ENCODE measurements at regions not wholly inside any gene's neighbourhood (a gene's known extent, or its start where the extent isn't known, plus 50 kb on each side); places are given as distances from the start of the nearest gene placed in this dataset.

DNA sequence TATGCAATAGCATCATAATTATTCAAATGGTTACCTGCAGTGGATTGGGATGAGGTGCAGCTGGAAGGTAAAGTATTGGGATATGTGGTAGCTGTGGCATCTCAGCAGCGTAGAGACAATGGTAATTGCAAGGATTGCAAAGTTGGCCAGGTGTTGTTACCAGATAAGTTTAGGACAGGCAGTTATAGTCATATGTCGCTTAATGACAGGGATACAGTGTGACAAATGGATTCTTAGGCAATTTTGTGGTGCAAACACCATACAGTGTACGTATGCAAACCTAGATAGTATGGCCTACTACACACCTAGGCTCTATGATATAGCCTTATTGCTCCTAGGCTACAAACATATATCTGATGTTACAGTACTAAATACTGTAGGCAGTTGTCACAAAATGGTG, 163.5 kb upstream of the LYZL2 start:
- DNase-seq: no peak

DNA sequence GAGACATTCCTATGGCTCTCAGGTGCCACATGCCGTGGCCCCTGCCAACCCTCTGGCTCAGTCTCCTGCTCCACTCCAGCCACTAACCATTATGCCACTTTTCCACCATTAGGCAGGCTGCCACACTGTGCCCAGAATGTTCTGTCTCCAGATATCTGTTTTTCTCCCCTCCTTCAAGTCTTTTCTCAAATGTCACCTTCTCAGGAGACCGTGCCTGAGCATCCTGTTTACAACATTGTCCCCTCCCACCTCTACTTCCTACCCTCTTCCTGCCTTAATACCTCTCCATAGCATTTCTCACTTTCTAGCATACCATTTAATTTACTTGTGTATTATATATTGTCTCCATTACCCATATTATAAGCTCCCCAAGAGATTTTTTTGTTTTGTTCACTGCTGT, 162.5 kb upstream of the LYZL2 start:
- no peak for DNase-seq

DNA sequence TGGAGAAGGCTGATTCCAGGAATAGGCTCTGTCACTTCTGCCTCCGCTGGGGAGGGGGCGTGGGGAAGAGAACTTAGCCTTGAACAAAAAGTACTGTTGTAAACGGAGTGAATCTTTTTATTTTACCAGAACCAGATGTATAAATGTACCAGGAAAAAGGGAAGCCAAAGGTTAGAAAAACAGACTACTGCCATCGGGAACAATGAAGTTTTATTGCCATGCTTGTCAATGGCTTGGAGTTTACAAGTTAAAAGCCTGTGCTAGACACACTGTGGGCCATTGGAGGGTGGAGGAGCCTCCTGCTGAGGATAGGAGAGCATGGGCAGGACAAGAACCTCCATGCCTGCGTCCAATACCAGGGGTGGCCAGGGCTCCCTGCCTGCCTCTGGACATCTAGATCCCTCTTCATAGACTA, 161.7 kb upstream of the LYZL2 start:
- DNase-seq: no peak

DNA sequence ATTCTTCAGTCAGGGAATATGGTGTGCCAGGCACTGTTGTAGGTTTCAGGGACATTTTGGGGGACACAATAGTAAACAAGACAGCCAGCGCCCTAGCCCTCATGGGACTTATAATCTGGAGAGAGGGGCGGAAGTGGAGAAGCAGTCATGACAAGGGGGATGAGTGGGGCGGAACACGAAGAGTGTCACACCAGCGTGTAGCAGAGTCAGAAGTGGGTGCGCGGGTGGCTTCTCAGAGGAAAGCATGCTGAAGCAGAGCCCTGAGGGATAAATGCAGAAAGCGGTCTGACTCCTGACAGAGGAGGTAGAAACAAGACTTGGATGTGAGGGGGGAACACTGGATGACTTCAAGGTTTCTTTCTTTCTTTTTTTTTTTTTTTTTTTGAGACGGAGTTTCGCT, 160.3 kb upstream of the LYZL2 start:
- no peak for DNase-seq

DNA sequence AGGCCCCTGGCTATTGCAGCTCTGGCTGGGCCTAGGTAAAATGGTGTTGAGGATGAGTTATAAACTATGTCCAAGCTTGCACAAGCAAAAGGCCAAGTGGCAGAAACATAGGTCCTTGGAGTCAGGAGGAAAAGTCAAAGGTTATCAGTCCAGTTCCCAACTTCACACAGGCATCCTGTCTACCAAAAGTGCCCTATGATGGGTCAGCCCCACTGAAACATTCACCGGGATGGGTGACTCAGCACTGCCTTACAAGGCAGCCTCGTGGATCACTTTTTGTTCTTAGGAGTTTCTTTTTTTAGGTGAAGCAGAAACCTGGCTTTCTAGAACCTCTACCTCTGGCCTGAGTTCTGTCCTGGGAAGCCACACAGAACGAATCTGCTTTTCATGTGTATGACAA, 158.8 kb upstream of the LYZL2 start:
- DNase-seq: no peak

DNA sequence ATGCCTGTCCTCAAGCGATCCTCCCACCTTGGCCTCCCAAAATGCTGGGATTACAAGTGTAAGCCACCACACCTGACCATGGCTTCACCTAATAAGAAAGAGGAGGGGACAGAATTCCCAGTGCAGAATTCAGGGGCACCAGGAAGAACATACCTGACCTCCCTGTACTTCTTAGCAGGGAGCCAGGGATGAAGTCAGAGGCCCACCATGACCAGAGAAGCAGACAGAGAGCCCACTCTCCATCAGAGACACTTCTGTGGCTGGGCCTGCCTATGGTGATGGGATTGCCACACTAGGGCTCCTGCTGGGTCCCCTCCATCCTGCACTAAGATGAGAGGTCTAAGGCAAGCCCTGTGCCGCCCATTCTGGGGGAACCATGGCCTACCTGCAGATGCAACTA, 157.4 kb upstream of the LYZL2 start:
- DNase-seq: no peak

DNA sequence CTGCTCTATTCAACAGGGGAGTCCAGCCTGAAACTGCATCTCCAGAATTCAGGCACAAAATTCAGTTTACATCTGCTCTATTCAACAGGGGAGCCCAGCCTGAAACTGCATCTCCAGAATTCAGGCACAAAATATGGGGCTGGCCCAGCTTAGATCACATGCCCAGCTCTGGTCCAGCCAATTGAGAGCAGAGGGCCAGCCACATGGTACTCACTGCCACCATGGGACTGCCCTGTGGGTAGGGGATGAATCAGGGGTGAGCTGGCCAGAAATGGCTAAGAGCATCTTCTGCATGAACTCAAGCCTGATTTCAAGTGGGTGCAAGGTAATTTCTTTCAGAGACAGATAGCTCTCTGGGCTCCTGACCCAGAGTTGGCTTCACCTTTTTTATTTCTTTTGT, 156.6 kb upstream of the LYZL2 start:
- no peak for DNase-seq

DNA sequence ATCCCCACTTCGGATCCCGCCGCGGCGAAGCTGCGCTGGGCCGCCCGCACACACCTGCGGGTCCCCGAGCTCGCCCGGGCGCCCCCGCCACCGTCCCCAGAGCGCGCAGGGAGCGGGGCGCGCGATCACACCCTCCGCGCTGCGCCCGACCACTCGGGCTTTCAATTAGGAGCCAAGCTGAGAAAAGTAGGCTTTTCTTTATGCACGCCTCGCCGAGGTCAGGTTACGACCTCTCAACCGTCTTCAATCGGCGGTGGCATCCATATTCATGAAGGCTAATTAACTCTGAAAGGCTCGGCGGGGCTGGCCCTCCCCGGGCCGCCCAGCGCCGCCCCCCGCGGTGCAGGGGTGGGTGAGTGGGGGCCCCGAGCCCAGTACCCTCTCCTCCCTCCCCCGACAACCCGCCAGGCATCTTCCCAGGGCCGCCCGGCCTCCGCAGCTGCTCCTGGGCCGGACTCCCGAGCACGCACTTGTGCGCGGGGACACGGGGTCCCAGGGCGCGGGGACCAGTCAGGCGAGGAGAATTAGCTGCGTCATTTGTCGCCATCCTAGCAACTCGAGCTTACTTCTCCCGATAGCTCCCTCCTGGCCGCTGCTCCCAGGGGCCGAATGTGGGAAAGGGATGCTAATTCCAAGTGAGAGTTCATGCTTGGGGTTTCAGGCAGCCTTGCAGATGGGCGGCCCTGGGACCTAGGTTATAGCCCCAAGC, 155.5 kb upstream of the LYZL2 start:
- DNase-seq: peak; percentile 53

DNA sequence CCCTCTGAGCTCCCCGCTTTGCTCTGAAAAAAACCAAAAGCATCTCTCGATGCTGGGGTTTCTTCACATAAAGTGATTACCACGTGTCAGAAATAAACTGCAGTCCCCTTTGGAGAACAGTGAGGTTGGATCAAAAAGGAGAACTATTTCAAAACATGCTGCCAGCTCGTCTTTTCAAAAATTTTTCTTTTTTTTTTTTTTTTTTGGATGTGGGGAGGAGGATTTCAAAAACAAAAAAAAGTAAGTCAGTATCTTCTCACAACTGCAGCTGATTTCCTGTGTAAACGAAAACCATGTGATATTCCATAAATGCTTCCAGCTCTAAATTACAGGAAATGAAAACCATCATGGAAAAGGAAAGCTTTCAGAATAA, 155.0 kb upstream of the LYZL2 start:
- DNase-seq: peak; percentile 53

DNA sequence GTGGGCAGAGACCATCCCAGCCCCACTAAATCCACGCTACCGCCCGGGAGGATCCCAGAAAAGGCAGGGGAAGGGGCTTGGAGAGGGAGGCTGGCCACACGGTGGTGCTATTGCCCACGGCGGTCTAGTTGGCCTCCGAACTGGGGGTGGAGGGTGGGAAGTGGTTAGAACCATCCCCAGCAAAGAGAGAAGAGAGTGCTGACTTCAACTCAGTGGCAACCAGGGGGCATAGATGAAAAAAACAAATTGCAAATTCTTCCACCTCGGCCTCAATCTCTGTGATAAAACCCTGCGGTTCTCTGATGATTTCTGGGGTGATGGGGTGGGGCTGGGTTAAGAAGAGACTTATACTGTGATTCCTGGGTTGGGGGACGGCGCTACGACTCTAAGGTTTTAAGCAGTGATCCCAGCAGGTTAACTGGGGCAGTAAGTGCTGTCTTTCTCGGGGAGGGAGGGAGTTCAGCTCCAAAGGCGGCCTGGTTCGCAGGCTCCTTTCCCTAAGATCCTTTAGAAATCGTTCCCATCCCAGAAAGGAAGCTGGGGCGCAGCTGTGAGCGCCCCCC, 154.5 kb upstream of the LYZL2 start:
- DNase-seq: peak; percentile 69

DNA sequence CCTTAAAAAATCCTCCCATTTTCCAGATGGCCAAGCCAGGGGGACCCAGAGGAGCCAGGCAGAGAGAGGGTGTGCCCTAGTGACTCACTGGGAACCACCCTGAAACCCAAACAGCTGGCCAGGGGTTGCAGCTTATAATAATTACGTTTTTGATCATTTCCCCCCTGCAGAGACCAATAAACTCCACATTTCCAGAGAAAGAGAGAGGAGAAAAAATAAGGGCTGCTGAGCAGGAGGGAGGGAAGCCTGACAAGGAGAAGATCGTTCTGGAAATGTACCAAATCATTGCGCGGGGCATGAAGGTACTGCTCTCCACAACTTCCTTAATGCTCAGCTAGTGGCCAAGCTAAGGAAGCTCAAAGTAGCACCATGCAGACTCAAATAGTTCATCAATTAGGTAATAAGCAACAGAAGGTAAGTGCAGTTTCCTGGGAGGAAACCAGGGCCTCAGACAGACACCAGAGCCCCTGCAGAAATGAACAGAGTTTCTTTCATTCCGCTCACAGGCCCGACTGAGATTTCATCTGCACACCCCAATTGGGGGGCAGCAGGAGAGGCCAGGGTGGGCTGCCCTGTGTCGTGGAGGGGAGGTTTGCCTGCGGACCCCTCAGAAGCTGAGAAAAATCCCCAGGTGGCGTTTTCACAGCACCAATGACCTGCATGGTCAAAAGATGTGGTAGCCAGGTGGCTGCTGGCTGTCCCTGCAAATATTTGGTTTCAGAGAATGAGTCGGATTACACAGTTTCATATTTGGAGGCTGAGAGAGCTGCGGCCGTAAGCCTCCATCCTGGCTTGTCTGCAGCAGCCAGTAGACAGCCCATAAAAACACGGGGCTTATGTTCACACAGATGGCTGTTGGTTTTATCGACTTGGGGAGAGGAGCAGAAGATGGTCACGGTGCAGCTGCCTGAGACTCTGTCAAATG, 153.2 kb upstream of the LYZL2 start:
- DNase-seq: peak; percentile 52

DNA sequence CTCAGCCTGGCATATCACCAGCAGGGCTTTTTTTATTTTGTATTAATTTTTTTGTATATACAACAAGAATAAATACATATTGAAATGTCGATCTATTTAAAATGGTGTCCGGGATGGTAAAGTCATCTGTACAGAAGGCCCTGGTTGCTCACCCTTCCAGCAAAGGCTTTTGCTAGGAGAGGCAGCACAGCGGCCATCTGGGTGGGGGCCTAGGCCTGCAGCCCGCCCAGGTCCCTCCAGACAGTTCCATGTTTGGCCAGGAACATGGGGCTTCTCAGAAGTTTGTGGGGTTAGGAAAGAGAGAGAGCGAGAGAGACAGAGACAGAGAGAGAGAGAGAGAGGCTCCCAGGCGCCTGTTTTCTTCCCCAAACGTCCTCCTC, 152.6 kb upstream of the LYZL2 start:
- DNase-seq: no peak

DNA sequence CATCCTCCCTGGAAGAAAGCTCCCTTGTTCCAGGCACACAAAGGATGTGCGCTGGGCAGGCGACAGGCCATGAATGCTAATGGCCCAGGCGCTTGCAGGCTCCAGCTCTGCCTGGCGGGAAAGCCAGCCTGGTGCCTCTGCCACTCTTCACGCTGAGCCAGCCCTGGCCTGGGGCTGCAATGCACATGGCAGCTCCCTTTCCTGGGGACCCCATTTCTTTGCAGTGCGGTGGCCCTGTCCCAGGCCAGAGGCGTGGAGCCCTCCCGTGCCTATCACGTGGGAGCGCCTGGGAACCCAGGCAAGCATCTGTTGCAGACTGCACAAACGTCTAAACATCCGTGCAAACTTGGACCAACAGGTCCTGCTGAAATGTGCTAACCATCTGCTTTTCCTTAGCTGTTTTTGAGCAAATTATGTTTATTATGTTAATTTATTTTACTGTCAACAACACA, 152.1 kb upstream of the LYZL2 start:
- no peak for DNase-seq

DNA sequence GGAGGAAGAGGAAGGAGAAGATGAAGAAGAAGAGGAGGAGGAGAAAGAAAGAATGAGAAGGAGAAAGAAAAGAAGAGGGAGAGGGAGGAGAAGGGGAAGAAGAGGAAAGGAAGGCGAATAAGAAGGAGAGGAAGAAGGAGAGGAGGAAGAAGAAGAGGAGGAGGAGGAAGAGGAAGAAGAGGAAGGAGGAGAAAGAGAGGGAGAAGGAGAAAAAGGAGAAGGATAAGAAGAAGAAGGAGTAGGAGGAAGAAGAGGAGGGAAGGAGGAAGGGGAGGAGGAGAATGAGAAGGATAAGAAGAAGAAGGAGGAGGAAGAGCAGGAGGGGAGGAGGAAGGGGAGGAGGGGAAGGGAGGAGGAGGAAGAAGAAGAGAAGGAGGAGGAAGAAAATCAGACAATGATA, 149.2 kb upstream of the LYZL2 start:
- DNase-seq: no peak

DNA sequence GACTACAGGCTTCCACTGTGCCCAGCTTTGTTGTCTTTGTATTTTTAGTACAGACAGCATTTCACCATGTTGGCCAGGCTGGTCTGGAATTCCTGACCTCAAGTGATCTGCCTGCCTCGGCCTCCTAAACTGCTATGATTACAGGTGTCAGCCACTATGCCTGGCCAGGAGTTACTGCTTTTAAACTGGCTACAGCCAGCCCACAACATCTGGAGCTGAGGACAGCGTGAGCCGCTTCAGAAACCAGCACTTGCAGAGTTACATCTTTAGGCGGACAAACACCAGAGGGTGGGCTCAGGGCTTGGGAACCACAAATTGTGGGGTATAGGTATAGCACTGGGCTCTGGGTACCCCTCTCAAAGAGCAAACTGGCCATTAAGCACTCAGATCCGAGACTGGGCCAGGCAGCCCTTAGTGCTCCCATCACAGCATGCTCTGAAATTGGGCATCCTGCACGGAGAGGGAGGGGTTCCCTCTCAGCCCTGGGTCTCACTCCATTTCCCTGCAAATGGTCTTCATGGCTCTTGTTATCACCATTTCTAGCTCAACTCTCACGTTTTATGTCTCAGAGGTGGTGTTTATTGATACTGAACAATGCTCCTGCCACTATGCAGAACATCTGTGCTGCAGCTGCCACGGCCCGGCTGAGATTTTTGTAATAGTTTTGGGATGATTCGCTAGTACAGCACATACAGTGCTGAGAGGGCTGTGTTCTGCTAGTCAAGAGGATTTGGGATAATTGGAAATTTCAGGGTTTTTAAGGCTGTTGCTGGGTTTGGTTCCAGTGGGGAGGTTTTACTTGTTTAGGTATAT, 146.4 kb upstream of the LYZL2 start:
- DNase-seq: no peak

DNA sequence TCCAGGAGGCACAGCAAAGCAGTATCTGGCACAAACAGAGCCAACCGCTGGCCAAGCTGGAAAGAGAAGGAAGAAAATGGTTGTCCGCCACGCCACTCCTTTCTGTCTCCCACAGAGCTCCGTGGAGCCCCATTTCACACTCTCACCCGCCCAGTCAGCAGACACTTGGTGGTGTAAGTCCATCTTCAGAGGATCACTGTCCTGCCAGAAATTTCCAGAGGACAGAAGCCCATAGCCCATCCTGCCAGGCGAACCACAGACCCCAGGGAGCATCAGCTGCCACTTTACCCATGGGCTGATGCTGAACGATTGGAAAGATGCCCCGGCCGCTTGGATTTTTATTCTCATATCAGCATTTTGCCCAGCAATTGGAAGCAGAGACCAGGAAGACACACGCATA, 144.7 kb upstream of the LYZL2 start:
- DNase-seq: no peak

DNA sequence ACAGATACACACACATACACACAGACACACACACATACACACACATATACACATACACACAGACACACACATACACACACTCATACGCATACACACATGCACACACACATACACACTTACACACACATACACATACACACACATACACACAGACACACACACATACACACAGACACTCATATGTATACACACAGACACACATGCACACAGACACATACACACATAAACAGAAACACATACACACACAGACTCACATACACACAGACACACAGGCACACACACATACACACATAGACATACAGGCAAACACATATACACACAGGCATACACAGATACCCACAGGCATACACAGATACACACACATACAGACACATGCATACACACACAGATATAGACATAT, 143.9 kb upstream of the LYZL2 start:
- DNase-seq: no peak

DNA sequence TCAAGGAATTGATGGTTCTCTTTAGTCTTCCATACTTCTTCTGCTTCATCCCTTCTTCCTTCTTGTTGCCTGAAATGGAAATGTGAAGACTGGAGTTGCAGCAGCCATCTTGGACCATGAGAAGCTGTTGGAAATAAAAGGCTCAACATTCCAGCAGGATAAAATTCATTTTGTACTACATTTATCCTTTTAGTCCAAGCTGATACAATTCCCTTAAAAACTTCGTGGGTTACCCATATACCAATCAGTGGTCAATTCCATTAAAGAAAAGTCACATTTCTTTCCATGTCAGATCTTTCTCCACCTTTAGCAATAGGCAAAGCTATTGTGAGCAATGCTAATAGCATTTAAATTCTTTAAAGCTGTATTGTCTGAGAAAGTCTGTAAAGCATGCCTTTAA, 141.3 kb upstream of the LYZL2 start:
- no peak for DNase-seq

DNA sequence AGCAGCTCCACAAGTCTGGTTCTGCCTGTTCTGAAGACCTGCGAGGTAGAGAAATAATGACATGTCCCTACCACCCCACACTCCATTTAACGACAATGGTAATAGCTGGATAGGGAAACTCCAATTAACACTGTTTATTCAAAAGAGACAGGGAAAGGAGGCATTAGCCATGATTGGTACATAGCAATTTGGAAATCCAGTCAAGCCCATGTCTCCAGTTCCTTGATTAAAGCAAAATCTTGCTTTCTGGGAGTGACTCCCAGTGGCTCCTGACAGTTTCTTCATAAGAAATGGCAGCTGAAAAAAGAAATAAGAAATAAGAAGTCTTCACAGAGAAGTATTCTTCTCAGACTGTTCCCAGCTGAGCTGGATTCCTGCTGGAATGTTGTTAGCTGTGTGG, 140.7 kb upstream of the LYZL2 start:
- no peak for DNase-seq

DNA sequence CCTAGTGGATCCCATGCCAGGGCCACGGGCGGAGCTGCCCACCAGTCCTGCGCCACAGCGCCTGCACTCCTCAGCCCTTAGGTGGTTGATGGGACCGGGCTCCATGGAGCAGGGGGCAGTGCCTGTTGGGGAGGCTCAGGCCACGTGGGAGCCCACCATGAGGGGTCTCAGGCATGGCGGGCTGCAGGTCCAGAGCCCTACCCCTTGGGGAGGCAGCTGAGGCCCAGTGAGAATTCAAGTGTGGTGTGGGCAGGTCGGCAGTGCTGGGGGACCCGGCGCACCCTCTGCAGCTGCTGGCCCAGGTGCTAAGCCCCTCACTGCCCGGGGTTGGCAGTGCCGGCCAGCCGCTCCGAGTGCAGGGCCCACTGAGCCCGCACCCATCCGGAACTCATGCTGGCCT, 139.8 kb upstream of the LYZL2 start:
- DNase-seq: no peak

DNA sequence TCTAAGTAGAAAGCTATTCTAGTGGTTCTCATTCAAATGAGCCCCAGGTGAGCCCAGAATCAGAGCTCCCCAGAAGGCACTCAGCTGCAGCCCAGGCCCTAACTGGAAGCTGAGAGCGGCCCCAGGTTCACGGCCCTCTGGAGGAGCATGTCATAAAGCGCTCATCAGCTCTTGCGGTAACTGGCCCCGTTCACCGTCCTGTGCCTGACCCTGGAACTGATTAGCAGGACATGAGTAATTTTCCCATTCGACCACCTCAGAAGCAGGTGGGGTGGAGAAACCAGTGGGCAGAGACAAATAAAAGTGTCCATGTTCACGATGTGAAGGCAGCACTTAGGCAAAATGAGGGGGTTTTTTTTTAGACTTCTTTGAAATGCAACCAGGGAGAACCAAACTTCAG, 136.1 kb upstream of the LYZL2 start:
- DNase-seq: no peak

DNA sequence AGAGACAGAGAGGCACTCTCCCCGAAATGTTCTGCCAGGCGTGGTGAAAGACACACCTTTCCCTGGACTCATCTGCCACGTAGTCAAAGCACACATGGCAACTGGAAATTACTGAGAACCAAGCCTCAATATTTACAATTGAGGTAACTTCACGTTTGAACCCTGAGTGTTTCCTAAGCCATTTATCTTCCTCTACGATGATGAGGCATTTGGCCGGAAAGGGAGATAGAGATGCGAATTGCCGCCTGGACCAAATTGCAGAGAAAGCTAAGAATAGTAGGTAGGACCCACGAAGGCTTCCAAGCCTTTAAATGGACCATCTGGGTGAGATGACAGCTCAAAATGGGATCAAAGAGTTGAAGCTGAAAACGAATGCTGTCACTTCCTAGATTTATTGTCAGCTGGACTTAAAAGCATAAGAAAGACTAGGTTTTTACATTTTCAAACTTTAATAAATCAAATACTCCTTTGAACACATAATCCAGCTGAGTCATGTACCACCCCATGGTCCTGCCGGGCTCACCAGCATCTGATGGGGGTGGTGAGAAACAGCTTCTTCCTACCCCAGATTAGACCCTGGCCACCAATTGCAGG, 135.6 kb upstream of the LYZL2 start:
- DNase-seq: no peak

DNA sequence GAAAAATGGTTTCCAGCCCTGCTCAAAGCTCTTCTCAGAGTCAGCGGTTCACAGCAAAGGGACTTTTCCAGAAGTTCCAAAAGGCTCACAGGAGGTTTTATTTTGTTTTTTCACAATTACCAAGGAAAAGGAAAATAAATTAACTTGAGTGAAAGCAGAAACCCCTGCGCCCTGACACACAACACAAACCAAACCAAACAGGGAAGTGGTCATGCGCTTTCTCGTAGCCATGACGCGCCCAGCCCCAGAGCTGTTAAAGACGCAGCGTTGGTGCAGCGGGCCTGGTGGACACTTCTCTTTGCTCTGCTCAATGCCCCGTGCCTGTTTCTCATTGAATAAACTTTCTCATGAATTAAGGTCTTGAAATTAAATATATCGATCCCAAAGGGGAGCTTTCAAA, 134.4 kb upstream of the LYZL2 start:
- no peak for DNase-seq

Data from NCI-H2171 treated with DMSO at 0.1 percent for 48 hours (cell line).